Astrocyte (in vitro differentiated cells and primary cell): ENCODE measurements at regions not wholly inside any gene's neighbourhood (a gene's known extent, or its start where the extent isn't known, plus 50 kb on each side); places are given as distances from the start of the nearest gene placed in this dataset.

Source experiments
- DNase-seq: peaks from one replicate; pipeline ENCODE4 v3.0.0-alpha.2; 2010; ENCODE audit warnings: low read depth
- FAIRE-seq: peaks from 2 replicates; lab custom pipeline; 2011; peaks lifted over from hg19 to GRCh38; lab: Jason Lieb, UNC
- H2AFZ ChIP-seq: 2 replicates; pipeline ENCODE4 v1.6.0; 2012; ENCODE audit warnings: low read depth, low read length, inconsistent platforms
- H3K27ac ChIP-seq: 2 replicates; pipeline ENCODE4 v1.5.1; 2011; ENCODE audit warnings: low read depth, low read length, inconsistent platforms
- H3K27me3 ChIP-seq: 2 replicates; pipeline ENCODE4 v1.6.0; 2011; ENCODE audit warnings: low read length, inconsistent platforms; ENCODE audit not compliant: insufficient read depth
- H3K36me3 ChIP-seq: 2 replicates; pipeline ENCODE4 v1.5.1; 2011; ENCODE audit warnings: low read length, inconsistent platforms; ENCODE audit not compliant: insufficient read depth
- H3K4me1 ChIP-seq: 2 replicates; pipeline ENCODE4 v1.5.1; 2011; ENCODE audit warnings: low read length, inconsistent platforms; ENCODE audit not compliant: insufficient read depth
- H3K4me2 ChIP-seq: 2 replicates; pipeline ENCODE4 v1.6.0; 2012; ENCODE audit warnings: low read length, inconsistent platforms
- H3K4me3 ChIP-seq: 2 replicates; pipeline ENCODE4 v1.5.1; 2011; ENCODE audit warnings: low read depth, mild to moderate bottlenecking, low read length, inconsistent platforms; ENCODE audit not compliant: insufficient read depth
- H3K79me2 ChIP-seq: 2 replicates; pipeline ENCODE4 v1.6.0; 2012; ENCODE audit warnings: mild to moderate bottlenecking, low read length, inconsistent platforms; ENCODE audit not compliant: insufficient read depth
- H3K9ac ChIP-seq: 2 replicates; pipeline ENCODE4 v1.6.0; 2012; ENCODE audit warnings: mild to moderate bottlenecking, low read length, inconsistent platforms
- H3K9me3 ChIP-seq: 2 replicates; pipeline ENCODE4 v1.5.1; 2012; ENCODE audit warnings: low read depth, mild to moderate bottlenecking, low read length, inconsistent platforms; ENCODE audit not compliant: insufficient read depth
- H4K20me1 ChIP-seq: 2 replicates; pipeline ENCODE4 v1.6.0; 2012; ENCODE audit warnings: low read length, inconsistent platforms; ENCODE audit not compliant: insufficient read depth
- H3K27ac Mint-ChIP-seq: one replicate; pipeline ENCODE4 v1.8.0; 2021; ENCODE audit warnings: mild to moderate bottlenecking, mixed read lengths; ENCODE audit not compliant: unreplicated experiment
- H3K27me3 Mint-ChIP-seq: one replicate; pipeline ENCODE4 v1.8.0; 2021; ENCODE audit warnings: low read depth, mixed read lengths; ENCODE audit not compliant: unreplicated experiment
- H3K36me3 Mint-ChIP-seq: one replicate; pipeline ENCODE4 v1.8.0; 2021; ENCODE audit warnings: low read depth, mixed read lengths; ENCODE audit not compliant: unreplicated experiment
- H3K4me1 Mint-ChIP-seq: one replicate; pipeline ENCODE4 v1.8.0; 2021; ENCODE audit warnings: low read depth, mixed read lengths; ENCODE audit not compliant: unreplicated experiment
- H3K4me3 Mint-ChIP-seq: one replicate; pipeline ENCODE4 v1.8.0; 2021; ENCODE audit warnings: mild to moderate bottlenecking, moderate library complexity, mixed read lengths; ENCODE audit not compliant: unreplicated experiment
- H3K9me3 Mint-ChIP-seq: one replicate; pipeline ENCODE4 v1.8.0; 2021; ENCODE audit warnings: mild to moderate bottlenecking, mixed read lengths; ENCODE audit not compliant: unreplicated experiment
- CTCF ChIP-seq: IDR thresholded peaks from 2 replicates; pipeline ENCODE4 v1.5.1; 2011; ENCODE audit warnings: low read depth, mild to moderate bottlenecking, inconsistent platforms, low read length, moderate library complexity; ENCODE audit not compliant: insufficient read depth
- EZH2 ChIP-seq: IDR thresholded peaks from 2 replicates; pipeline ENCODE4 v1.6.1; 2012; ENCODE audit warnings: mild to moderate bottlenecking, low read length, inconsistent platforms; ENCODE audit not compliant: insufficient read depth

DNA sequence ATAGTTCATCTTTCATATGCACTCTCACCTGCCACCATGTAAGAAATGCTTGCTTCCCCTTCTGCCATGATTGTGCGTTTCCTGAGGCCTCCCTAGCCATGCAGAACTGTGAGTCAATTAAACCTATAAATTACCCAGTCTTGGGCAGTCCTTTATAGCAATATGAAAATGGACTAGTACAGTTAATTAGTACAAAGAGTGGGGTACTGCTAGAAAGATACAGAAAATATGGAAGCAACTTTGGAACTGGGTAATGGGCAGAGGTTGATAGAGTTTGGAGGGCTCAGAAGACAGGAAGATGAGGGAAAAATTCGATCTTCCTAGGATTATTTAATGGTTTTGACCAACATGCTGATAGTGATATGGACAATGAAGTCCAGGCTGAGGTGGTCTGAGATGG is 246.9 kb downstream of the CGGBP1 start:
- no peak overlapping the region for H2AFZ ChIP-seq
- Mint-ChIP-seq H3K4me1 (no peaks in the 10 kb centered on the region), H3K36me3 (peaks cover 3% of the 10 kb centered on the region), H3K4me3 (no peak overlapping the region), H3K27ac (no peak overlapping the region), H3K27me3 (no peaks in the 10 kb centered on the region), H3K9me3 (peaks cover 8% of the 10 kb centered on the region)
- peaks cover 5% of the 10 kb centered on the region for H3K79me2 ChIP-seq
- DNase-seq, result no peak
- FAIRE-seq, result no peak
- H3K4me2 ChIP-seq, result no peak overlapping the region
- H3K36me3 ChIP-seq, result no peaks in the 10 kb centered on the region
- H3K4me3 ChIP-seq, result no peak overlapping the region
- no peak overlapping the region for H3K9ac ChIP-seq
- no peaks in the 10 kb centered on the region for H4K20me1 ChIP-seq
- no peak overlapping the region for H3K27ac ChIP-seq
- no peaks in the 10 kb centered on the region for H3K4me1 ChIP-seq
- no peaks in the 10 kb centered on the region for H3K27me3 ChIP-seq
- TF ChIP-seq CTCF (no peak), EZH2 (no peak)
- peaks cover 3% of the 10 kb centered on the region for H3K9me3 ChIP-seq

DNA sequence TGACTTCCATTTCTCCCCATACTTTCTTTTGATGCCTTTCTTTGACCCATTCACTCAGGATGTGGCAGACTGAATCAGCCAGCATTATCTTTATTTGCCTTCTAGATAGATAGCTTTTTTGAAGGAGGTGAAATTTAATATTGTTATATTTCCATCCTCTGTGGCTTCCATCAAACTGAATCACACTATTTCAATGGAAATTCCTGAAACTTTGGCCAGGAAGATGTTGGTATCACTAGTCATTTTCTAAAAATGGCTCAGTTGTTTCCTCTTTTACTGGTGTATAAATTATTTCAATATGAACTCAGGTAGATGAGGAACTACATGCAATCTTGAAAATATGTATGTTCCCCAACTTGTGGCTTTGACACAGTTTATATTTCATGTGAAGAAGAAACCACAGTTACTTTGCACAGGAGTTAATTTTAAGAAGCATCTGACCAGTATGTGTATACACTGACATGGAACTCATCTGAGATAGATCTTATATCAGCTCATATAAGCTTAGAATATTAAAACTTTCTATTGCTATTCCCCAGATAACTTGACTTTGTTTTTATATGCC is 248.3 kb downstream of the CGGBP1 start:
- peaks cover 3% of the 10 kb centered on the region for H3K36me3 Mint-ChIP-seq
- H4K20me1 ChIP-seq, result no peaks in the 10 kb centered on the region
- TF ChIP-seq EZH2 (no peak), CTCF (no peak)
- no peaks in the 10 kb centered on the region for H3K36me3 ChIP-seq
- no peak overlapping the region for H3K9ac ChIP-seq
- no peak overlapping the region for H3K4me3 Mint-ChIP-seq
- no peaks in the 10 kb centered on the region for H3K4me1 Mint-ChIP-seq
- DNase-seq, result peak; percentile 12
- no peaks in the 10 kb centered on the region for H3K27me3 ChIP-seq
- no peak overlapping the region for H3K4me3 ChIP-seq
- no peaks in the 10 kb centered on the region for H3K27me3 Mint-ChIP-seq
- H3K4me2 ChIP-seq, result peak overlapping the region; percentile 44
- FAIRE-seq, result peak; percentile 45
- no peaks in the 10 kb centered on the region for H3K4me1 ChIP-seq
- no peak overlapping the region for H3K27ac Mint-ChIP-seq
- peaks cover 3% of the 10 kb centered on the region for H3K9me3 ChIP-seq
- H3K79me2 ChIP-seq, result peaks cover 5% of the 10 kb centered on the region
- peaks cover 8% of the 10 kb centered on the region for H3K9me3 Mint-ChIP-seq
- peak overlapping the region; percentile 39 for H3K27ac ChIP-seq
- H2AFZ ChIP-seq, result no peak overlapping the region

DNA sequence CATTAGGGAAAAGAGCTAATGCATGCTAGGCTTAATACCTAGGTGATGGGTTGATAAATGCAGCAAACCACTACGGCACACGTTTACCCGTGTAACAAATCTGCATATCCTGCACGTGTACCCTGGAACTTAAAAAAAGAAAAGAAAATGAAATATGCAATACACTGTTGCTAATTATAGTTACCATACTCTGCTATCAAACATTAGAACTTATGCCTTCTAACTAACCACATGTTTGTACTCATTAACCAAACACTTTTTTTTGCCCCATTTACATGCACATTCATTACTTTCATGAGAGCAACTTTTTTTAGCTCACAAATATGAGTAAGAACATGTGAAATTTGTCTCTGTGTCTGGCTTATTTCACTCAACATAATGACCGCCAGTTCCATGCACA is 253.1 kb downstream of the CGGBP1 start:
- DNase-seq, result no peak
- no peak overlapping the region for H3K4me2 ChIP-seq
- Mint-ChIP-seq H3K4me1 (no peaks in the 10 kb centered on the region), H3K27ac (no peak overlapping the region), H3K36me3 (no peaks in the 10 kb centered on the region), H3K9me3 (no peaks in the 10 kb centered on the region), H3K4me3 (no peak overlapping the region), H3K27me3 (peaks cover 4% of the 10 kb centered on the region)
- H3K27me3 ChIP-seq, result no peaks in the 10 kb centered on the region
- H3K27ac ChIP-seq, result no peak overlapping the region
- H3K9me3 ChIP-seq, result no peaks in the 10 kb centered on the region
- no peaks in the 10 kb centered on the region for H4K20me1 ChIP-seq
- H3K9ac ChIP-seq, result no peak overlapping the region
- H3K4me1 ChIP-seq, result no peaks in the 10 kb centered on the region
- H3K36me3 ChIP-seq, result no peaks in the 10 kb centered on the region
- H2AFZ ChIP-seq, result no peak overlapping the region
- H3K4me3 ChIP-seq, result no peak overlapping the region
- H3K79me2 ChIP-seq, result peaks cover 5% of the 10 kb centered on the region
- FAIRE-seq, result no peak
- TF ChIP-seq EZH2 (no peak), CTCF (no peak)
